NCI-H446 treated with DMSO at 0.1 percent for 48 hours (cell line): ENCODE measurements at regions not wholly inside any gene's neighbourhood (a gene's known extent, or its start where the extent isn't known, plus 50 kb on each side); places are given as distances from the start of the nearest gene placed in this dataset.
"Not testable (repeated sequence)": the region's sequence is repeated elsewhere in the genome, so short reads cannot be mapped to it uniquely, and the experiment has no call there.

Source experiments
- DNase-seq: peaks from one replicate; lab custom pipeline; 2025; lab: John Stamatoyannopoulos, UW

- not testable (repeated sequence) for DNase-seq
Measured at GRCh38 chr3:177709470-177709869, 512.2 kb upstream of the TBL1XR1 start.

- no peak for DNase-seq
Measured at GRCh38 chr3:177710506-177710905, 513.2 kb upstream of the TBL1XR1 start.

GRCh38 chr3:177711637-177712036 lies 514.4 kb upstream of the TBL1XR1 start:
- no peak for DNase-seq

DNA sequence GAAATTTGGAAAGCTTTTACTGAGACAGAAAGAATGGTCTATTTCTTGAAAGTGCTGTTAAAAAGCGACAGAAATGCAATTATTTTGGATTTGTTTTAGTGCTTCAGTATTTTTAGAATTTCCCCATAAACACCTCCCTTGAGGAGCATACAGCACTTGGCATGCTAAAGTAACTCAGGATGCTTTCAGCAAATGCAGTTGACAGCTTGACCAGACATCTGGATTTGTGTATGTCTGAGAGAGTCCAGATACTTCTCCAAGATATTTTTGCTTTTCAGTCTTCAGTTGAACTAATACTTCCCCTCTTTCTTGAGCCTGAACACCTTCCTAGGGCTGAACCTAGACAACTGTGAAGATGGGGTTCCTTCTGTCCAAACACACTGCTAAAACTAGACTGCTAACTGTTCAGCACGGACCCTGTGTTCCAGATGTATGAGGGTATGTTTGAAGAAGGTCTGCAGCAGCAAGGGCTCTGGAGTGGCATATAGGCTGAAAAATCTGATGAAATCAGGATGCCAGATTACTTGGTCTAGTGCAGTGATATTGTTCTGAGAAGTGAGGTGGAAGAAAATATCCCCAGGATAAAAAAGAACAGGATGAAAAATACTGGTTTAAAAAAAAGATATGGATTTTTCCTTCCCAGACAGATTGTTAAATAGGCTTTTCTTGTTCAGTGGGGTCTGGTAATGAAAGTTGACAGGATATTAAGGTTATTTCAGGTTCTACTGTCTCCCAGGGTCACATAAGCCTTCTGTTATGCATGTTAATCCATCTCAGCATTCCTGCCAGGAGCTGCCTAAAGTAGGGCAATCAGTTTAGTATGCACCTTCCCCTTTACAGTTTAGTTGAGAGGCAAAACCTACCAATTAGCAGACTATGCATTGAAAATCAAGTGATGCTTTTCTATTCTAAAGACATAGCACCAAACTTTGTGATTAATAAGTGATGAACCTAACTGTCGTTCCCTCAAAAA lies 516.9 kb upstream of the TBL1XR1 start:
- no peak for DNase-seq

- no peak for DNase-seq
Measured at GRCh38 chr3:177714945-177715344, 517.7 kb upstream of the TBL1XR1 start.

DNA sequence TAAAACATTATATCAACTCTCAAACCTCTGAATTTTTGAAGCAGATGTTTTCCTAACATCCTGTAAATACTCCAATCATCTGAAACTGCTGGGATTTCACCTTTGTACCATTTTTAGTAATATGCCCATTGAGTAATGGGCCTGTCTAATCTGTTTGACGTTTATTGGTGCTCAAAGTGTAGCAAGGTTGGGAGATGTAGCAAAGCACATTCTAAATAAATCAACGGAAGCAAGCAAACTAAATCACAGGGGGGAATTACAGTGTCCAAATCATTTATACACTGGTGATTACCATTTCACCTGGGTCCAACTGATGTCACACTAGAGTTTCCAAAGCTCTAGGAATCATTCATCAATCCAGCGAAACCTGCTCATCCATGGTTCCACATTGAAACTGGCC lies 518.7 kb upstream of the TBL1XR1 start:
- DNase-seq = no peak

- not testable (repeated sequence) for DNase-seq
Measured at GRCh38 chr3:177720927-177721326, 523.6 kb upstream of the TBL1XR1 start.

GRCh38 chr3:177721864-177722785 lies 524.8 kb upstream of the TBL1XR1 start:
- DNase-seq = peak; percentile 85

GRCh38 chr3:177724020-177724638 lies 526.8 kb upstream of the TBL1XR1 start:
- peak; percentile 97 for DNase-seq

DNA sequence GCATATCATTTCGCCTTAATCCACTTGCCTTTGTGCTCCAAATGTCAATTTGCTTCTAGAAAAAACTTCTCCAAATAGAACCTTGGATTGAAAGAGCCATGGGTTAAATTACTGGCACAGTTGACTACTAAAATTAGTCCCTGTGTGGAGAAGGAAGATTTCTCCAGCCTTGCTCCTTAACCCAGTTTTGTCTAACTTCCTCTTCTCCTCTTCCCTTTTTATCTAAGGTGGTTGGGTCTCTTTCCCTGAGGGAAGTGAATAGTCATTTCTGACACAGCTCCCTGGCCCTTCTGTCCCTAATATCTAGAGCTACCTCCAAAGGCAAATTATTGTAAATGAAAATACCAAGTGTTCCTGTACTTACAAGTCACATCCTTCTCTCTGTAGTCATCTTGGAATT lies 527.9 kb upstream of the TBL1XR1 start:
- no peak for DNase-seq

DNA sequence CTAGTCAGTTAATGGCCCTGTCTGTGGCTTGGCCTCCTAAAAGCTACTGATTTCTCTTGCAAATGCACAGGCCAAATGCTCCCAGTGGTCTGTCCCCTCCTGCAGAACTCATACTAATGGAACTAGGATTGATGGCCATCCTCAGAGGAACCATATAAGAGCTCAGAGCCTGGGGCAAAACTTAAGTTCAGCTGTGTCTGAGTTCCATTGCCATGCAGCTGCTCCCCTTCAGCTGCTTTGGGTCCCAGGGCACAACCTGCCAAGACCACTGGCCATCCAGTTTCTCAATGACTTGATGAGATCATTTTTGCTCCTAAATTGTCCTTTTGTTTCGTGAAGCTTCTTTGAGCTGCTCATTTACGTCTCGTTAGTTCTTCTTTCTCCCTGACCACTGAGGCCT lies 529.5 kb upstream of the TBL1XR1 start:
- no peak for DNase-seq

- peak; percentile 78 for DNase-seq
Measured at GRCh38 chr3:177729956-177730681, 532.8 kb upstream of the TBL1XR1 start.

DNA sequence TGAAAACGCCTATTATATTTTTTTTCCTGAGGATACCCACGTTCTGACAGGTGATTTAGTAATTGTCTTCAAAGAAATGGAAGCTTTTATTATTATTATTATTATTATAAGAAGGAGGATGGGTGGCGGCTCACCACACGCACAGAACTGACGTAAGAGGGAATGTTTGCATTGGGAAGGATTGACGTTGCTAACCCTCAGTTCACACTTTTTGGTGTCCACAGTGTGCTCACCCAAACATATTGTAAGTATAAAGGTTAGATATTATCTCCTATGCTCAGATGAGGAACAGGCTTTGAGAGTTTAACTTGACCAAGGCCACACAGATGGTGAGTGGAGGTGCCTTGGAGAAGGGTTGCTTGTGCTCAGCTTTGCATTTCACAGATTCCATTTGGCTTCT lies 533.5 kb upstream of the TBL1XR1 start:
- no peak for DNase-seq

- no peak for DNase-seq
Measured at GRCh38 chr3:177731644-177732268, 534.5 kb upstream of the TBL1XR1 start.

- no peak for DNase-seq
Measured at GRCh38 chr3:177733233-177733632, 536.0 kb upstream of the TBL1XR1 start.

GRCh38 chr3:177733936-177734335 lies 536.7 kb upstream of the TBL1XR1 start:
- DNase-seq = no peak

DNA sequence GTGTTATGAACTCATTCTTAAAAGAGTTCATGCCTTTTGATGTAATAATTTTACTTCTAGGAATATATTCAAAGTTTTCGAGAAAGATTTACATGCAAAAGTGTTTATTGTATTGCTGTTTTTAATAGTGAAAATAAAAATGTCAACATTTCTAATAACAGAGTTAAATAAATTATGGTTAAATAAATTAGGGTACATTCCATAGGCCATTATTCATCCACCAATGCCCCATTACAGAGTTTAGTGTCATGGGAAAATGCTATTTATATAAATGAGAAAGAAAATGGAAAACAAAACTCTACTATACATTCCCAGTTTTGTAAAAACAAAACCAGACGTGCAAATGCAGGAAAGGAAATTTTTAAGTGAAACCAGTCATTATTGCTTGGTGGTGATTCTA lies 538.1 kb upstream of the TBL1XR1 start:
- no peak for DNase-seq

GRCh38 chr3:177739461-177739860 lies 542.2 kb upstream of the TBL1XR1 start:
- DNase-seq = no peak

GRCh38 chr3:177740254-177740653 lies 543.0 kb upstream of the TBL1XR1 start:
- no peak for DNase-seq

- DNase-seq = no peak
Measured at GRCh38 chr3:177742273-177742672, 545.0 kb upstream of the TBL1XR1 start.
